GM12864 (cell line): ENCODE measurements at regions not wholly inside any gene's neighbourhood (a gene's known extent, or its start where the extent isn't known, plus 50 kb on each side); places are given as distances from the start of the nearest gene placed in this dataset.
A peak's percentile ranks its signal among the peaks of the same experiment; 100 is the strongest.

Experiments
- DNase-seq: peaks from one replicate; pipeline ENCODE4 v3.0.0-alpha.2; 2011; ENCODE audit warnings: low read depth
- H3K4me3 ChIP-seq: 2 replicates; pipeline ENCODE4 v1.5.1; 2011; ENCODE audit warnings: mild to moderate bottlenecking, low read depth, low read length, control low read depth
- CTCF ChIP-seq: IDR thresholded peaks from 2 replicates; pipeline ENCODE4 v1.5.1; 2011; ENCODE audit warnings: low read depth, mild to moderate bottlenecking, moderate library complexity, low read length, control low read depth, inconsistent platforms; ENCODE audit errors: missing control alignments

- DNase-seq: no peak
- TF ChIP-seq CTCF: no peak
- H3K4me3 ChIP-seq: no peak overlapping the region
Measured at GRCh38 chr3:5479229-5479799, 291.8 kb downstream of the EDEM1 start.

- no peak overlapping the region for H3K4me3 ChIP-seq
- TF ChIP-seq CTCF: no peak
- no peak for DNase-seq
Measured at GRCh38 chr3:5480190-5480589, 292.7 kb downstream of the EDEM1 start.

- DNase-seq: peak; percentile 13
- TF ChIP-seq CTCF: no peak
- H3K4me3 ChIP-seq: no peak overlapping the region
Measured at GRCh38 chr3:5485427-5485826, 297.9 kb downstream of the EDEM1 start.

GRCh38 chr3:5488771-5489170, 301.3 kb downstream of the EDEM1 start:
- H3K4me3 ChIP-seq: no peak overlapping the region
- no peak for TF ChIP-seq CTCF
- DNase-seq: no peak

GRCh38 chr3:5489536-5489935, 302.0 kb downstream of the EDEM1 start:
- no peak overlapping the region for H3K4me3 ChIP-seq
- no peak for TF ChIP-seq CTCF
- DNase-seq: no peak

- DNase-seq: no peak
- TF ChIP-seq CTCF: no peak
- no peak overlapping the region for H3K4me3 ChIP-seq
Measured at GRCh38 chr3:5494905-5495519, 307.5 kb downstream of the EDEM1 start.

- no peak for DNase-seq
- no peak for TF ChIP-seq CTCF
- no peak overlapping the region for H3K4me3 ChIP-seq
Measured at GRCh38 chr3:5497497-5497896, 310.0 kb downstream of the EDEM1 start.
